HG03520 (cell line): ENCODE measurements at regions not wholly inside any gene's neighbourhood (a gene's known extent, or its start where the extent isn't known, plus 50 kb on each side); places are given as distances from the start of the nearest gene placed in this dataset.

Experiments
- ATAC-seq: cut with Tn5 transposase; IDR thresholded peaks from one replicate; pipeline ENCODE4 v1.9.1; 2021; ENCODE audit warnings: mild to moderate bottlenecking, moderate library complexity; ENCODE audit not compliant: unreplicated experiment

- ATAC-seq = no peak
These were observed 415.4 kb downstream of the ATP23 start for GRCh38 chr12:58356794-58357193.

DNA sequence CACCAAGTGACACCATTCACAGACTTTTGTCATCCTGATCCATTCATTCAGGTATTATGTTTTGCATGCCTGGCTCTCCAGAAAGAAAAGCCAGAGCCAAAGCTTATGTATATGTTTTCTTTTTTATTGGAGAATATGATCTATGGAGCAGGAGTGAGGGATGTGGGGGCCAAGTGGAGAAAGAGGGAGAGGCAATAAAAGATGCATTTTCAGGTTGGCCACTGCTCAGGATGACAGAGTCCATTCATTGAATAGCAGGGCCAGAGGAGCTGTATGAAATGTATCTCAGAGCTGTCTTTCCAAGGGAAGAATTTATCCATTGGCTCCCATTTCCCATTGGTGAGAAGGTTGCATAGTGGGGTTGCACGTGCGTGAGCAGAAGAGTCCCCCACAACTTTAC is 416.1 kb downstream of the ATP23 start:
- no peak for ATAC-seq

DNA sequence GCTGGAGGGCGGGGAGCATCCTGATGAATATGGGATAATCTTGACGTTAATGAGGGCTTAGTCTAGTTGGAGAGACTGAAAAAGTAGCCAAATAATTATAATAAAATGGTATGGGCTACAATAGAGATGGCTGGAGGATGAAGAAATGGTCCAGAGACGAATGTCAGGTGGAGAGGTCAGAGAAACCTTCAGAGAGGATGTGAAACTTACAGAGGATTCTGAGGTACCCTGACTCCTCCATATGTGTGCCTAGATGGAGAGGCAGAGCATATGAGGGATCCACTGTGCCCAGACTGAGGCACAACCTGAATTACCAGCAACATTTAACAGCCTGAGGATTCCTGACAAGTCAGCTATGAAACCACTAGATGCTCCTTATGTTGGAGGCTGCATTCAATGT is 417.0 kb downstream of the ATP23 start:
- no peak for ATAC-seq

DNA sequence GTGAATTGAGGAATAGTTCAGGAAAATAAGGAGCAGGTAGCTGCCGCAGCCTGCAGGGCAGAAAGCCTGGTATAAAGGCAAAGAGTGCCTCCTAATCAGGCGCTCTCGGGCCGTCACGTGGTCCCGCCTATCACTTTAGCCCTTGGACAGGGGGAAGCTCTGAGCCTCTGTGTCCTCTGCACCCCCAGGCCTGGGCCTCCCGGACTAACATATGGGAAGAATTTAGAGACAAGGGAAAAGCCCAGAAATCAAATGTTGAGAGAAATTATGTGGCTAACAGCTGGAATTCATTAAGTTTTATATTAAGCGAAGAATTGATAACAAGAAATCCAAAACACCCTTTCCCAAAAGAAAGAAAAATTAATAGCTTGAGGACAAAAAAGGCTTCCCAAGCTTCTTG is 417.7 kb downstream of the ATP23 start:
- ATAC-seq = no peak

DNA sequence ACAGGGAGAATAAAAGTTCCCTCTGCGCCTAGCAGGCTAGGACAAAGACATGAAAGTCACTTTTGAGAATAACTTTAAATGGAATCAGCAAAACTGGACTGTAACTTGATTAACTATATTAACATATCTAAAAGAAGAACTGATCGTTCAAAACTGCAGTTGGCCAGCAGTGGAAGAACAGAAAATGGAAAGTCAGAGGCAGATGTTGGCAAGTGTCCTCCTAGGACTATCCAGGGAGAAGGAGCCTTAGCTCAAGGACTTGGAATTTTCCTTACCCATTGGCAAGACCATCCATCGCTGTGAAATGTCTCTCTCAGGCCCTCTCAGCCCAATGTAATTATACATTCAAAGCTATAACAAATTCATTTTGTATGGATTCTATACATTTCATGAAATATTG is 419.7 kb downstream of the ATP23 start:
- ATAC-seq = no peak

GRCh38 chr12:58363971-58364370 is 422.6 kb downstream of the ATP23 start:
- ATAC-seq = no peak

GRCh38 chr12:58364389-58365086 is 423.2 kb downstream of the ATP23 start:
- ATAC-seq = no peak

GRCh38 chr12:58365087-58365390 is 423.7 kb downstream of the ATP23 start:
- no peak for ATAC-seq

GRCh38 chr12:58367041-58367440 is 425.7 kb downstream of the ATP23 start:
- ATAC-seq = no peak

DNA sequence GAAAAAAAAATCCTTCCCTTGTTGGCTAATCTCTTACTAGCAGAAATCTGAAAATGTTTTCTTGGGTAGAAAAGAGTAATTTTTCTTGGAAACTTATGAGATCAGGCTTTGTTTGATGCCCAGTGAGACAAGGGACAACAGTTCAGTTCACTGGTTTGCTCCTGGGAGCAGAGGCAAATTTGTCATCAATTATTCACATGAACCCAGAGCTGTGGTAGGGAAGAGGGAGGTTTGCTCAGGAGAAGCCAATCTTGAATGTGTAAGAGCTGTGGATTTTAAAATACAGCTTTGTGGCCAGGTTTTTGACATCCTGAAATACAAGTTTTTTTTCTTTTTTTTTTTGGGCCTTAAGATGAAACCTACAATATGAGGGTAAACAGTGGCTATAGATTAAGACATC is 426.6 kb downstream of the ATP23 start:
- no peak for ATAC-seq

DNA sequence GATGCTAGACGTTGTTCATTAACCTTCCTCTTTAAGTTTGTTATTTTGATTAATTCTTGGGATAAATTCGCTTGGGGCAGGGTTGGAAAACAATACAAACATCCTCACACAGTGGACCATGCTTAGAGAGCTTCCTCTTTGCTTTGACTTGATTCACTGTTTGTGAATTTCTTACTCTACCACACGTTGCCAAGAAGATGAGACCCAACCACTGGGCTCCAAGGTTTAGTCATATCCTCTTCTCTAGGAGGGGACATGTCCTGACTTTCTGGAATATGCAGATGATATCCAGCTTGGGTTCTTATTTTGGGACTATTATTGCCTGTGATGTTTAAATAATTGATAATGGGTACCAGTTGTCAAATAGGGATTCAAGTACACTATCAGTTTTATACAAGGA is 428.2 kb downstream of the ATP23 start:
- ATAC-seq = no peak

GRCh38 chr12:58372298-58372697 is 430.9 kb downstream of the ATP23 start:
- peak; percentile 95 for ATAC-seq

GRCh38 chr12:58378028-58378427 is 436.7 kb downstream of the ATP23 start:
- no peak for ATAC-seq

DNA sequence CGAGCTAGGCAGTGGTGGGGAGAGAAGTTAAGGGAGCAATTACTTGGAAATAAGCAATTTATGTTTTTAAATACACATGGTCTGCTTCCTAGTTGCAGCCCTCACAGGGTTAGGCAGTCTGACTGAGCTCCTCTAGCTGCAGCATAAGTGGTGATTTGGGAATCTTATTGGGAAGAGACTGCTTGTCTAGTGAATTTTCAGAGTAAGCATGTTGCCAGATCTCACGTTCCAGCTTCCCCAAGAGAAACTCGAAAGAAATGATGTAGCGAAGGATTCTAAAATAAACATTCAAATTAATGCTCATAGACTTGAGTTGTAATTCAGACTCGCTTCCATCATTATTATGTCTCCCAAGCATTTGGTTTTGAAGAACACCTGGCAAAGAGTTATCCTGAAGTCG is 440.2 kb downstream of the ATP23 start:
- ATAC-seq = no peak

- ATAC-seq = no peak
These were observed 442.8 kb downstream of the ATP23 start for GRCh38 chr12:58384196-58384595.

DNA sequence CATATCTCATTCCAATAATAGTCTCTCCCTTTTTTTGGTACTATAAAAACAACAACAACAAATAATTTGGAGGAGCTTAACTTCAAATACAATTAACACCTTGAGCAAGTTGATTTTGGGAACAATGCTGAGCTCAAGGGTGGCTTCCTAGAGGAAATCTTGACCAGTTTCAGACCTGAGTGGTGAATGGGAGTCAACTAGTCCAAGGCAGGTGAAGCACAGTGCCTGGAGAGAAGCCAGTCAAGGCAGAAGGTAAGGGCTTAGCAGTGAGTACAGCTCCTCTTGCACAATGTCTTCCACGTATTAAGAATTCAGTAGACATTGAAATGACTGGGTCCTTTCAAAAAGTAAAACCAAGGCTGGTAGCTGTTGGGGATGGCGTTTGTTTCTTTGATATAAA is 444.8 kb downstream of the ATP23 start:
- ATAC-seq = no peak

GRCh38 chr12:58387199-58387598 is 445.8 kb downstream of the ATP23 start:
- ATAC-seq = no peak

GRCh38 chr12:58388261-58388660 is 446.9 kb downstream of the ATP23 start:
- ATAC-seq = no peak

- no peak for ATAC-seq
These were observed 451.8 kb downstream of the ATP23 start for GRCh38 chr12:58393152-58393551.

GRCh38 chr12:58395056-58395455 is 453.7 kb downstream of the ATP23 start:
- ATAC-seq = no peak

GRCh38 chr12:58395470-58395869 is 454.1 kb downstream of the ATP23 start:
- ATAC-seq = no peak

- no peak for ATAC-seq
These were observed 454.9 kb downstream of the ATP23 start for GRCh38 chr12:58396239-58396638.

DNA sequence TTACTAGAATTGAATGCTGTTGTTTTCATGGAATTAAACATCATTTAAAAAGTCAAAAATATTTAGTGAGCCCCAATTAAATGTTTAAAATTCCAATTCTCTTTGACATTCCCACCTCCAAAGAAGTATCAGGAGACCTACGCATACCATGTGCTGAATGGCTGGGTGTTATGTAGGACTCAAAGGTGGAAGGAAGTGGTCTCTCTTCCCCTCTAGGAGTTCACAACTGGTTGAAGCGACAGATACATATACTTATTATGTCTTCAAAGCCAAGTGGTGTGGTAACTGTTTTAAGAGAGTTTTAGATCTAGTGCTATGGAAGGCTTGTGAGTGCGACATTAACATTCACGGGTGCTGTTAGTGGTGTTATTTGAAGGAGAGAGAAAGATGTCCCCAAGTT is 464.0 kb downstream of the ATP23 start:
- no peak for ATAC-seq

DNA sequence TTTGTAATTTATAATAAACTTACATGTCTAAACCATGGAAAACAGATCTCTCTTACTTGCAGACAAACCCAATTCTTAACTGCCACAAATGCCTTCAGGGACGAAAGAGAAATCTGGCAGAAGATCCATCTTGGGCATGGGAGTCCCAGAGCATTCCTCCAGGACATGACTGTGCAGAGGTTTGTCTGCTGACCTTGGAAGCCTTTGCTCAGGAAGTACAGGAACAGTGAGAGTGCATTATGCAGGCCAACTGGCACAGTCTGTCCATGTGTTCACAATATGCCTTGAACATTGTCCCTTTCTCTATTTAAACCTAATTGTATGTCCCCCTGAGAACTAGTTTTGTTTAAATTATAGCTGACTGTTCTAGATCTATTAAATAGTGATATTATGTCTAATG is 467.1 kb downstream of the ATP23 start:
- ATAC-seq = no peak
